NB4 (cell line): ENCODE measurements at regions not wholly inside any gene's neighbourhood (a gene's known extent, or its start where the extent isn't known, plus 50 kb on each side); places are given as distances from the start of the nearest gene placed in this dataset.
"Not testable (repeated sequence)": the region's sequence is repeated elsewhere in the genome, so short reads cannot be mapped to it uniquely, and the experiment has no call there.

Source experiments
- DNase-seq: peaks from one replicate; pipeline ENCODE4 v3.0.0; 2010; ENCODE audit warnings: low read depth
- H3K4me3 ChIP-seq: one replicate; pipeline ENCODE4 v1.5.1; 2011; ENCODE audit warnings: mild to moderate bottlenecking, low read depth, low read length, moderate library complexity
- CTCF ChIP-seq: IDR thresholded peaks from one replicate; pipeline ENCODE4 v1.5.1; 2012; ENCODE audit warnings: low read depth, low read length
- MAX ChIP-seq: IDR thresholded peaks from 2 replicates; pipeline ENCODE4 v1.6.1; 2011; ENCODE audit warnings: low read depth, low read length
- MYC ChIP-seq: IDR thresholded peaks from 2 replicates; pipeline ENCODE4 v1.6.1; 2011; ENCODE audit warnings: low read depth, low read length
- POLR2A ChIP-seq: IDR thresholded peaks from 2 replicates; pipeline ENCODE4 v1.6.1; 2011; ENCODE audit warnings: mild to moderate bottlenecking; ENCODE audit not compliant: insufficient read length; ENCODE audit errors: extremely low read depth

- no peak for DNase-seq
- TF ChIP-seq MYC: no peak
- no peak overlapping the region for H3K4me3 ChIP-seq
These were observed 163.2 kb downstream of the REEP3 start for GRCh38 chr10:63684257-63684936.

DNA sequence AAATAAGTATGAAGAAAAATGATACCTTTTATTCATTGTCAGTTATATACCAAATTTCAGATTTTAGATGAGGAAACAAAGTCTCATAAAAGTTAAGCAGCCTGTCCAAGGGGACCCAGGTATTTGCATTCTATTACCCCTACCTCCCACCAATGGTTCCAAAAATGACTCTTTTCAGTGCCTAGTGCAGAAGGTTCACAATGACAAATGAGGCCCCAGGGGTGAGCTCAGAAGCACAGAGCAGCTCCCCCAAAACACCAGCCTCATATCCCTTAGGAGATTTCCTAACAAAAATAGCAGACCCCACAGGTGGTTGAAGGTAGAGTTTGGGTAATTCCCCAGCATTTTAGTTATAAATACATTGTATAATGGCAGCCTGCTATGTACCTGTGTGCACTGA is 168.6 kb downstream of the REEP3 start:
- DNase-seq: no peak
- TF ChIP-seq POLR2A (no peak), CTCF (no peak), MYC (no peak), MAX (no peak)
- no peak overlapping the region for H3K4me3 ChIP-seq

- no peak overlapping the region for H3K4me3 ChIP-seq
- no peak for DNase-seq
- TF ChIP-seq MAX: no peak
- TF ChIP-seq CTCF: no peak
- TF ChIP-seq POLR2A: no peak
- no peak for TF ChIP-seq MYC
These were observed 171.2 kb downstream of the REEP3 start for GRCh38 chr10:63692220-63692896.

- not testable (repeated sequence) for DNase-seq, H3K4me3 ChIP-seq
These were observed 171.8 kb downstream of the REEP3 start for GRCh38 chr10:63693021-63693420.

GRCh38 chr10:63696205-63696604 is 175.0 kb downstream of the REEP3 start:
- TF ChIP-seq MYC (no peak), POLR2A (no peak), CTCF (no peak), MAX (no peak)
- DNase-seq: no peak
- no peak overlapping the region for H3K4me3 ChIP-seq

GRCh38 chr10:63697956-63698786 is 177.0 kb downstream of the REEP3 start:
- no peak overlapping the region for H3K4me3 ChIP-seq
- DNase-seq: peak; percentile 45
- no peak for TF ChIP-seq MYC
- no peak for TF ChIP-seq MAX
- no peak for TF ChIP-seq CTCF
- TF ChIP-seq POLR2A: no peak
